DMS 273 treated with DMSO at 0.1 percent for 48 hours (cell line): ENCODE measurements at regions not wholly inside any gene's neighbourhood (a gene's known extent, or its start where the extent isn't known, plus 50 kb on each side); places are given as distances from the start of the nearest gene placed in this dataset.
"Not testable (repeated sequence)": the region's sequence is repeated elsewhere in the genome, so short reads cannot be mapped to it uniquely, and the experiment has no call there.

Experiments used
- DNase-seq: peaks from one replicate; lab custom pipeline; 2025; lab: John Stamatoyannopoulos, UW

GRCh38 chr2:18077704-18078103, 199.2 kb downstream of the KCNS3 start:
- no peak for DNase-seq

- no peak for DNase-seq
These were observed 198.8 kb downstream of the KCNS3 start for GRCh38 chr2:18077231-18077630.

- no peak for DNase-seq
These were observed 196.0 kb downstream of the KCNS3 start for GRCh38 chr2:18074476-18074875.

GRCh38 chr2:18073601-18074000, 195.1 kb downstream of the KCNS3 start:
- no peak for DNase-seq

- no peak for DNase-seq
These were observed 189.3 kb downstream of the KCNS3 start for GRCh38 chr2:18067588-18068384.

- no peak for DNase-seq
These were observed 188.4 kb downstream of the KCNS3 start for GRCh38 chr2:18066894-18067293.

GRCh38 chr2:18066066-18066465, 187.6 kb downstream of the KCNS3 start:
- no peak for DNase-seq

GRCh38 chr2:18065249-18065648, 186.8 kb downstream of the KCNS3 start:
- DNase-seq: no peak

- no peak for DNase-seq
These were observed 185.5 kb downstream of the KCNS3 start for GRCh38 chr2:18063826-18064470.

GRCh38 chr2:18062892-18063291, 184.4 kb downstream of the KCNS3 start:
- DNase-seq: no peak

GRCh38 chr2:18061717-18062116, 183.2 kb downstream of the KCNS3 start:
- DNase-seq: no peak

GRCh38 chr2:18057657-18058056, 179.2 kb downstream of the KCNS3 start:
- DNase-seq: no peak

GRCh38 chr2:18055290-18055689, 176.8 kb downstream of the KCNS3 start:
- DNase-seq: no peak

GRCh38 chr2:18050001-18050400, 171.5 kb downstream of the KCNS3 start:
- DNase-seq: no peak

GRCh38 chr2:18049325-18049724, 170.9 kb downstream of the KCNS3 start:
- no peak for DNase-seq

GRCh38 chr2:18047896-18048657, 169.6 kb downstream of the KCNS3 start:
- DNase-seq: no peak

- DNase-seq: no peak
These were observed 168.7 kb downstream of the KCNS3 start for GRCh38 chr2:18047213-18047611.

GRCh38 chr2:18046558-18047212, 168.2 kb downstream of the KCNS3 start:
- no peak for DNase-seq

- DNase-seq: no peak
These were observed 167.6 kb downstream of the KCNS3 start for GRCh38 chr2:18046017-18046416.

- no peak for DNase-seq
These were observed 166.8 kb downstream of the KCNS3 start for GRCh38 chr2:18045230-18045629.

- DNase-seq: not testable (repeated sequence)
These were observed 138.9 kb downstream of the KCNS3 start for GRCh38 chr2:18017381-18017780.

GRCh38 chr2:18009891-18010290, 131.4 kb downstream of the KCNS3 start:
- no peak for DNase-seq
